Adrenal gland (tissue), 9 donors: ENCODE measurements at regions not wholly inside any gene's neighbourhood (a gene's known extent, or its start where the extent isn't known, plus 50 kb on each side); places are given as distances from the start of the nearest gene placed in this dataset.

Experiments used
- DNase-seq, 7 donors: peaks; one replicate each; pipeline ENCODE4 v3.0.0-alpha.2; 2019 to 2020
- H3K27ac ChIP-seq, 5 donors: fragments of 200-600 bp; sonication (generic) in 4 of 5; 1 replicate in 3 of 5; 2 replicates in 2 of 5; pipeline versions ENCODE4 v1.5.1 to v1.8.0; 2016 to 2020; ENCODE audit warnings: mild to moderate bottlenecking in 1 of 5
- H3K27me3 ChIP-seq: fragments of 200-600 bp; 2 replicates; pipeline ENCODE4 v1.8.0; 2021
- H3K36me3 ChIP-seq, 2 donors: fragments of 200-600 bp; replicated peaks in 1 of 2; 1 replicate in 1 of 2; 2 replicates in 1 of 2; pipeline versions ENCODE4 v1.5.1 to v1.8.0; 2018 to 2022
- H3K4me1 ChIP-seq, 2 donors: fragments of 200-600 bp; replicated peaks in 1 of 2; 1 replicate in 1 of 2; 2 replicates in 1 of 2; pipeline versions ENCODE4 v1.5.1 to v1.8.0; 2018 to 2021
- H3K4me3 ChIP-seq, 4 donors: fragments of 200-600 bp; sonication (generic) in 3 of 4; one replicate each; pipeline ENCODE4 v1.5.1; 2016 to 2018
- H3K9me3 ChIP-seq, 3 donors: fragments of 200-600 bp; sonication (generic) in 1 of 3; replicated peaks in 1 of 3; 1 replicate in 2 of 3; 2 replicates in 1 of 3; pipeline versions ENCODE4 v1.5.1 to v1.8.0; 2016 to 2021
- POLR2A ChIP-seq, 2 donors: fragments of 450-650 bp; IDR thresholded peaks; one replicate each; pipeline ENCODE4 v1.6.1; 2017; ENCODE audit warnings: antibody characterized with exemption in 2 of 2, mild to moderate bottlenecking in 2 of 2, moderate library complexity in 1 of 2
- WGBS, 4 donors: extraction: QIAGEN DNeasy Blood & Tissue Kit in 2 of 4; methylation state at CpG; one replicate each; pipeline versions ENCODE4 v1.1.5 to v1.1.7; 2013 to 2017; 5-methylcytosine and 5-hydroxymethylcytosine counted together
- intact Hi-C, 2 donors: fragments of 100-400 bp; cut with DNase I; formaldehyde crosslinking; loops; one replicate each; pipeline versions ENCODE4 v1.14.1 to v1.15.0; 2022 to 2023
- TF ChIP-seq, protein P1 (sequence below), 6 experiments: fragments of 450-650 bp in 4 of 6; fragments of 200-600 bp in 2 of 6; sonication (generic) in 1 of 6; IDR thresholded peaks; 1 replicate in 5 of 6; 2 replicates in 1 of 6; pipeline versions ENCODE4 v1.5.1 to v1.8.0; 2016 to 2021; ENCODE audit warnings: antibody characterized with exemption in 6 of 6, mild to moderate bottlenecking in 2 of 6, moderate library complexity in 1 of 6
- donor health status: healthy with polysubstance abuse.
- donor health status: Bipolar disorder and iron deficiency.
- donor health status: DM: yes; HTN: yes; CAD: no.
- donor health status: DM: no; HTN: no; CAD: no.
- donor health status: DM: no; HTN: no; CAD: no.

DNA sequence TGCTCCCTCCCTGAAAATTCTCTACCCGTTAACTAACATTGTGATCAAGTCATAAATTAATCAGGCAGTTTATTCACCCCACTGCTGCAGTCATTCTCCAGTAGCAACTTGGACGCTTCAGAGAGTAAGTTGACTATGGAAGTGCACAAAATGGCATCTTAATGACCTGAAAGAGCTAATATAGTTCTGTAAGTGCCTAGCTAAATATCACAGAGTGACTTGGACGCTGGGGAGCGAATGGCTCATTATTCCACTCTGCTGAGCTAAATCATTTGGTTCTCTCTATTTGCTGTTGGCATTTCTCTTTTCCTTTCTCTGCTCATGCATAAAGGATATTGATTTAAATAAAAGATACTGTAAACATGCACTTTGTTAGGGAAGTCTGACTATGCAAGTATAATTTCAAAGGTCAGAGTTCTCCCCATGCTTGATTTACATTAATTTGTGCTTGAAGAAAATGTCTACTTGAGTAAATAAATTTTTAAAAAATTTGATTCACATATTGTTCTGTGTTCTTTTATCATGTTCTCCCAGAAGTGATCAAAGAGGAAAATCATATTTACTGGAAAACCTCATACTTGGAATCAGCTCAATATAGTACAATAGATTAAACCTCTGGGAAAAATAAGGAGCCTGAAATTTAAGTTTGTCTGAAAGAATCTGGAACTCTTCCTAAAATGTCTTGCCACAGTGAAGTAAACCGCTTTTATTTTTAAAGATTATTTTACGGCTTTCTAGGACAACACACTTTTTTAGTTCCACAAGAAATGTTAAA, 169.5 kb upstream of the HAPLN1 start:
- Histone ChIP-seq H3K9me3 (no peaks in the 10 kb centered on the region), H3K27ac (no peak overlapping the region), H3K4me1 (no peaks in the 10 kb centered on the region), H3K27me3 (no peaks in the 10 kb centered on the region), H3K36me3 (no peaks in the 10 kb centered on the region), H3K4me3 (no peak overlapping the region)
- DNase-seq, result no peak
- no peak for TF ChIP-seq POLR2A (IDR thresholded peaks at IDR 0.05)
- TF ChIP-seq, protein P1, sequence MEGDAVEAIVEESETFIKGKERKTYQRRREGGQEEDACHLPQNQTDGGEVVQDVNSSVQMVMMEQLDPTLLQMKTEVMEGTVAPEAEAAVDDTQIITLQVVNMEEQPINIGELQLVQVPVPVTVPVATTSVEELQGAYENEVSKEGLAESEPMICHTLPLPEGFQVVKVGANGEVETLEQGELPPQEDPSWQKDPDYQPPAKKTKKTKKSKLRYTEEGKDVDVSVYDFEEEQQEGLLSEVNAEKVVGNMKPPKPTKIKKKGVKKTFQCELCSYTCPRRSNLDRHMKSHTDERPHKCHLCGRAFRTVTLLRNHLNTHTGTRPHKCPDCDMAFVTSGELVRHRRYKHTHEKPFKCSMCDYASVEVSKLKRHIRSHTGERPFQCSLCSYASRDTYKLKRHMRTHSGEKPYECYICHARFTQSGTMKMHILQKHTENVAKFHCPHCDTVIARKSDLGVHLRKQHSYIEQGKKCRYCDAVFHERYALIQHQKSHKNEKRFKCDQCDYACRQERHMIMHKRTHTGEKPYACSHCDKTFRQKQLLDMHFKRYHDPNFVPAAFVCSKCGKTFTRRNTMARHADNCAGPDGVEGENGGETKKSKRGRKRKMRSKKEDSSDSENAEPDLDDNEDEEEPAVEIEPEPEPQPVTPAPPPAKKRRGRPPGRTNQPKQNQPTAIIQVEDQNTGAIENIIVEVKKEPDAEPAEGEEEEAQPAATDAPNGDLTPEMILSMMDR (IDR thresholded peaks at IDR 0.05), result no peak
- WGBS, 4 donors, result 84 to 90% (median 85%) methylated on average over 6 of the region's 6 CpGs
- intact Hi-C loops, result no loop called here

DNA sequence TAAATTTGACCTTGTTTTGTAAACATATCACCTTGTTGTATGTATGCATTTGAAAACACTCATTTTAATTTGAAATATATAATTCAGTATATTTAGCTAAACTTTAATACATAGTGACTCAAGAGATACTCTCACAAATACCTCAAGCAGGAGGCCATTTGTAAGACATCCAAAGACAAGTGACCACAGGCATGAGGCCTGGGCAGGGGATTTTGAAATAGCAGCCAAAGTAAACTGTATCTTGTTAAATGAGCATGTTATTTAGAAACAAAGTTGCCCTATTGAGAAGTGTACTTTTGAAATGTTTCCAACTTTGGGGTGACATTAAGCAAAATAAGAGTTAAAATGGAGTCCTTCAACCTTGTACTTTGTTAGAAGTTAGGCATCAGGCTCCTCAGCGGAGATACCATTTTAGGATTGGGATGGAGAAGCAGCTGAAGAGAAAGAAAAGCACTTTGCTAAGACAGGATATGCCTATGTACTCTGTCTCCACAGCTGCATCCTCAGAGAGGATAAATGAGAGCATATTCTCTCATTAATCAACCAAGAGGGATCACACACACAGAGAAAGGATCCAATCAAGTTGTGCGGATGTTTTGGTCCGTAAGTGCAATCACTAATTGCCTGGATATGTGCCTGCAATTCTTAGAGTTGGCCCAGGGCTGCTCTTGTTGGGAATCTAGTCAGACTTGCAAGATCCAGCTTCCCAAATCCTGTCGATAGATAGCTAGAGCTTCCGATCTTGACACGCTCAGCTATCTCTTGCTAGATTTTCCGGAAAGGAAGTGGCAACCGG, 157.5 kb upstream of the HAPLN1 start:
- H3K9me3 ChIP-seq, result no peaks in the 10 kb centered on the region
- no peak overlapping the region for H3K4me3 ChIP-seq
- peak in 1 of 7 donors; percentile 1 for DNase-seq
- 76 to 88% (median 84%) methylated on average over 8 of the region's 8 CpGs for WGBS, 4 donors
- H3K4me1 ChIP-seq, result no peaks in the 10 kb centered on the region
- no peak overlapping the region for H3K27ac ChIP-seq
- intact Hi-C loops, result no loop called here
- TF ChIP-seq, protein P1 (IDR thresholded peaks at IDR 0.05), result no peak
- no peak for TF ChIP-seq POLR2A (IDR thresholded peaks at IDR 0.05)
- no peaks in the 10 kb centered on the region for H3K27me3 ChIP-seq
- H3K36me3 ChIP-seq, result no peaks in the 10 kb centered on the region

DNA sequence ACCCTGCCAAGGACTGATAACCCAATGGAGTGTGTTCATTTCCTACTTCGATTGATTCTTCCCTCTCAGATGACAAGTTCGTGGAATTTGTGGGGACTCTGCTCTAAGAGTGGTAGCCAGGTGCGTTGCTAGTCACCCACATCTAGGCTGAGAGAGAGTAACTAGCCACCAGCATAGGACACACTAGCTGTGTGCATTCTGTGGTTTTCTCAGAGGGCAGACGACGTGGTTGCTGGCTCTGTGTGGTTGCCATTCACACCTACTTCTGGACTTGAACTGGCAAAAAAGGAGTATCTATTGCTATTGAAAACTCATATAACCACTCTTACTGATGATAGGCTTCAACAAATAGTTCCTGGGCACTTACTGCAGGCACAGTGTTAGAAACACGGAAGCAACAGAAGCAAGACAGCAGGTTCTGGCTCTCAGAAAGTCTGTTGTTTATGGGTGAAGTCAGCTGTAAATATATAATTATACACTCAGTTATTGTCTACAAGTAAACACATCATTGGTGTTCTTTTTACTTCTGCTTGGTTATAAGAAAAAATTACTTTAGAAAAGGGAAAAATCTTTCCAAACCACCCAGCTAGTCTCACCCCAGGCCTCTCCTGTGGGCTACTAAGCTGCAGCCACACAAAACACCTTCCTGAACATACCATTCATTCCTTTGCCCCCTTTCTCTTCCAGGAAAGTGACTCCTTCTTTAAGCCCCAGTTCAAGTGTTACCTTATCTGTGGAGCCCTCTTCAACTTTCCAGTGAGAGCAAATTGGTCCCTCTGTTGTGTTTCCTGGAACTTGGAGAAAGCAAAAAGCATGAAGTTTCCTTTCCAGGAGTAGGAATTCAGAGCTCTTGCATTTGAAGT, 151.1 kb upstream of the HAPLN1 start:
- Histone ChIP-seq H3K27me3 (no peaks in the 10 kb centered on the region), H3K36me3 (no peaks in the 10 kb centered on the region), H3K4me1 (no peaks in the 10 kb centered on the region), H3K27ac (no peak overlapping the region), H3K9me3 (no peaks in the 10 kb centered on the region), H3K4me3 (no peak overlapping the region)
- no peak for DNase-seq
- WGBS, 4 donors, result 80 to 94% (median 86%) methylated on average over 6 of the region's 6 CpGs
- TF ChIP-seq, protein P1 (IDR thresholded peaks at IDR 0.05), result no peak
- TF ChIP-seq POLR2A (IDR thresholded peaks at IDR 0.05), result no peak
- intact Hi-C loops, result no loop called here

DNA sequence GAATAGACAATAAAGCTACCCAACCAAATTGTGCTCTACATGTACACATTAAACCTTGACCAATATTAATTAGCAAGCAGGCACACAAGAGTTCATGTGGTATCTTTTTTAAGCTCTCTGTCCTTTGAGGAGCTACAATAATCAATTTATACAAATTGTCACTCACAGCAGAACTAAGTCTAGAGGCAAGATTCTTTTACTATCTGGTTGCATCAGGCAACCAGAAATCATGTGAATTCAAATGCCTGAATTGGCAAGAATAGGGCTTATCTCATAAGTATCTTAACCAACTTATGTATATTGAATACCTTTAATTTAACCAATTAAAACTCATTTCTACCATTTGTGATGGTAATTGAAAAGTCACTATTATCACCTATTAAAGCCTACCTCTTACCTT, 145.5 kb upstream of the HAPLN1 start:
- H3K27ac ChIP-seq, result no peak overlapping the region
- no peaks in the 10 kb centered on the region for H3K27me3 ChIP-seq
- DNase-seq, result no peak
- H3K4me1 ChIP-seq, result no peaks in the 10 kb centered on the region
- TF ChIP-seq, protein P1 (IDR thresholded peaks at IDR 0.05), result no peak
- TF ChIP-seq POLR2A (IDR thresholded peaks at IDR 0.05), result no peak
- no peak overlapping the region for H3K4me3 ChIP-seq
- H3K9me3 ChIP-seq, result no peaks in the 10 kb centered on the region
- H3K36me3 ChIP-seq, result no peaks in the 10 kb centered on the region
- intact Hi-C loops, result no loop called here
